HCT116 (cell line): ENCODE measurements at regions not wholly inside any gene's neighbourhood (a gene's known extent, or its start where the extent isn't known, plus 50 kb on each side); places are given as distances from the start of the nearest gene placed in this dataset.

Experiments
- ATAC-seq: fragments of 200-7000 bp; cut with Tn5 transposase; 2 replicates; pipeline ENCODE4 v1.9.1; 2020; ENCODE audit warnings: mild to moderate bottlenecking, moderate library complexity
- BruUV-seq: library from RNA; stranded (reverse); fragments of 400-500 nt; replicated peaks from 2 replicates; lab custom pipeline; 2021; lab: Mats Ljungman, UMichigan
- CTCF ChIA-PET: fragments of 300-600 bp; sonication (Branson Sonifier 250); formaldehyde crosslinking; loops from one replicate; lab custom pipeline; 2021; ENCODE audit warnings: antibody characterized with exemption; lab: Charles Lee
- POLR2A ChIA-PET: fragments of 300-600, 350-600 bp; sonication (Branson Sonifier 250); formaldehyde crosslinking; loops from one replicate; lab custom pipeline; 2021; ENCODE audit warnings: antibody characterized with exemption; lab: Charles Lee
- RAD21 ChIA-PET, 2 experiments: fragments of 300-600 bp; sonication (Branson Sonifier 250); formaldehyde crosslinking; loops; one replicate each; lab custom pipeline; 2023; ENCODE audit warnings: low total read pairs in 2 of 2; ENCODE audit not compliant: uncharacterized antibody in 2 of 2, unreplicated experiment in 2 of 2, low non-redundant PET in 1 of 2; lab: Charles Lee
- DNase-seq: peaks from one replicate; pipeline ENCODE4 v3.0.0-alpha.2; 2010; ENCODE audit warnings: low read depth, low spot score
- H2AFZ ChIP-seq: fragments of 200-600 bp; shearing (Covaris generic), sonication (generic); 2 replicates; pipeline ENCODE4 v1.6.1; 2017; ENCODE audit warnings: low read depth, mixed run types, mixed read lengths, antibody characterized with exemption, low read length; ENCODE audit not compliant: poor library complexity, severe bottlenecking
- H3K27ac ChIP-seq: 2 replicates; pipeline ENCODE4 v1.5.1; 2012; ENCODE audit warnings: low read depth, low read length
- H3K27me3 ChIP-seq: fragments of 200-600 bp; sonication (generic); 2 replicates; pipeline ENCODE4 v1.6.1; 2016; ENCODE audit warnings: mixed run types, low read length, mixed read lengths; ENCODE audit not compliant: insufficient read depth
- H3K36me3 ChIP-seq, 2 experiments: fragments of 200-500 bp in 1 of 2; fragments of 200-600 bp in 1 of 2; sonication (Bioruptor generic) in 1 of 2; sonication (generic) in 1 of 2; 2 replicates each; pipeline versions ENCODE4 v1.5.1 to v1.6.1; 2014 to 2016; ENCODE audit warnings: low read length in 2 of 2, inconsistent platforms in 1 of 2, mixed read lengths in 1 of 2, mixed run types in 1 of 2; ENCODE audit not compliant: insufficient read depth in 2 of 2, control insufficient read depth in 1 of 2
- H3K4me1 ChIP-seq, 2 experiments: fragments of 200-600 bp in 1 of 2; sonication (generic) in 1 of 2; 2 replicates each; pipeline versions ENCODE4 v1.5.1 to v1.6.1; 2012 to 2017; ENCODE audit warnings: low read length in 2 of 2, inconsistent platforms in 1 of 2, mild to moderate bottlenecking in 1 of 2, mixed read lengths in 1 of 2, mixed run types in 1 of 2, moderate library complexity in 1 of 2; ENCODE audit not compliant: insufficient read depth in 2 of 2, control insufficient read depth in 1 of 2
- H3K4me2 ChIP-seq: fragments of 200-600 bp; sonication (generic); 2 replicates; pipeline ENCODE4 v1.6.1; 2017; ENCODE audit warnings: mixed run types, low read length, mixed read lengths
- H3K4me3 ChIP-seq, 2 experiments: fragments of 200-600 bp in 1 of 2; sonication (generic) in 1 of 2; replicated peaks in 1 of 2; 2 replicates each; pipeline ENCODE4 v1.5.1; 2011 to 2016; ENCODE audit warnings: low read length in 2 of 2, control low read depth in 1 of 2, low read depth in 1 of 2, mild to moderate bottlenecking in 1 of 2, mixed read lengths in 1 of 2, mixed run types in 1 of 2
- H3K79me2 ChIP-seq: fragments of 200-600 bp; sonication (generic); 2 replicates; pipeline ENCODE4 v1.6.1; 2017; ENCODE audit warnings: mild to moderate bottlenecking, mixed run types, low read length, moderate library complexity, mixed read lengths; ENCODE audit not compliant: insufficient read depth
- H3K9ac ChIP-seq: fragments of 200-600 bp; sonication (generic); 2 replicates; pipeline ENCODE4 v1.6.1; 2016; ENCODE audit warnings: low read length, mixed read lengths
- H3K9me2 ChIP-seq: fragments of 200-600 bp; sonication (generic), shearing (Covaris generic); 2 replicates; pipeline ENCODE4 v1.6.1; 2017; ENCODE audit warnings: mixed run types, mild to moderate bottlenecking, moderate library complexity; ENCODE audit not compliant: insufficient read depth
- H3K9me3 ChIP-seq, 2 experiments: fragments of 200-500 bp in 1 of 2; fragments of 200-600 bp in 1 of 2; sonication (Bioruptor generic) in 1 of 2; sonication (generic) in 1 of 2; 2 replicates each; pipeline ENCODE4 v1.6.1; 2014 to 2017; ENCODE audit warnings: low read length in 2 of 2, mixed read lengths in 2 of 2, inconsistent platforms in 1 of 2, low read depth in 1 of 2, mild to moderate bottlenecking in 1 of 2, mixed run types in 1 of 2, moderate library complexity in 1 of 2; ENCODE audit not compliant: control insufficient read depth in 1 of 2, insufficient read depth in 1 of 2
- H4K20me1 ChIP-seq: fragments of 200-600 bp; sonication (generic), shearing (Covaris generic); 2 replicates; pipeline ENCODE4 v1.6.1; 2017; ENCODE audit warnings: mixed run types, mild to moderate bottlenecking, moderate library complexity; ENCODE audit not compliant: insufficient read depth
- EZH2 ChIP-seq: fragments of 200-600 bp; sonication (generic); IDR thresholded peaks from 2 replicates; pipeline ENCODE4 v1.6.1; 2017; ENCODE audit warnings: antibody characterized with exemption, mixed run types
- POLR2A ChIP-seq: IDR thresholded peaks from 2 replicates; pipeline ENCODE4 v1.7.0; 2011; ENCODE audit warnings: borderline replicate concordance; ENCODE audit not compliant: insufficient read depth, insufficient read length; ENCODE audit errors: extremely low read depth
- POLR2AphosphoS5 ChIP-seq: IDR thresholded peaks from 2 replicates; pipeline ENCODE4 v1.6.1; 2011; ENCODE audit warnings: mild to moderate bottlenecking, low read depth, low read length, moderate library complexity
- TCF7L2 ChIP-seq: IDR thresholded peaks from 2 replicates; pipeline ENCODE4 v1.7.0; 2011; ENCODE audit warnings: borderline replicate concordance, inconsistent platforms; ENCODE audit not compliant: insufficient read depth, insufficient read length; ENCODE audit errors: extremely low read depth
- intact Hi-C: fragments of 100-400 bp; cut with micrococcal nuclease; formaldehyde crosslinking; loops from 2 replicates; pipeline ENCODE4 v1.10.0; 2022
- TF ChIP-seq, protein P1 (sequence below): IDR thresholded peaks from 2 replicates; pipeline ENCODE4 v1.6.1; 2012
- TF ChIP-seq, protein P2 (sequence below): IDR thresholded peaks from 2 replicates; pipeline ENCODE4 v1.6.1; 2012; ENCODE audit warnings: low read depth

DNA sequence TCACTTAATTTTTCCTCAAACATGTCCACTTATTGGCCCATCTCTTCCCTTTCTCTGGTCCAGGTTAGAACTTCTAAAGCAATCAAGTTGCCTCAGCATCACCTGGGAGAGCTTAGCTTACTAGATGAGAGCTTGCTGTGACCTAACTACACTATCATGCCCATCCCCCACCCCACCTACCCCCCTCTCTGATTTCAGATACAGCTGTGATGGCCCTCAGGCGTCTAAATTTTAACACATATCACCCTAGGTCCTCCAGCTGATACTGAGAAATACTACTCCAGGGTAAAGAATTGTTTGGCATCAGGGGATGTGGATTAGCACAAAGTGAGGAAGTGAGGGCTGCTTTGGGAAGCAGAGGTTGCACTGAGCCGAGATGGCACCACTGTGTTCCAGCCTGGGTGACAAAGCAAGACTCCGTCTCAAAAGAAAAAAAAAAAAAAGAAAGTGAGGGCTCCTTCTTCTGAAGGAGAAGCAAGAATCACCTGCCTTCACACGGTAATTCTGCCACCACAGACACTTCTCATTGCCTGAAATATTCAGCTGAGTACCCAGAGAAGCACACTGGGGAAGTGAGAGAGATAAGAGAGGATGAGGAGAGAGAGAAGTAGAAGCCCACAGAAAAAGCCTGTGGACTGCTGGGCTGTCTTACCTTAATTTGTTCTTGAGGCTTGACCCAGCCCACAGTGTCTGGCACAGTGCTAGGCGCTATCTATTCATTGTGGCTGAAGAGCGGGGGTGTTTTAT is 263.4 kb downstream of the ASXL3 start:
- H4K20me1 ChIP-seq: no peaks in the 10 kb centered on the region; the same call in 1 of the 2 replicates
- H3K4me1 ChIP-seq: no peaks in the 10 kb centered on the region
- TF ChIP-seq, protein P1, sequence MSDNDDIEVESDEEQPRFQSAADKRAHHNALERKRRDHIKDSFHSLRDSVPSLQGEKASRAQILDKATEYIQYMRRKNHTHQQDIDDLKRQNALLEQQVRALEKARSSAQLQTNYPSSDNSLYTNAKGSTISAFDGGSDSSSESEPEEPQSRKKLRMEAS: no peak
- TF ChIP-seq POLR2A: no peak
- TF ChIP-seq TCF7L2: no peak
- TF ChIP-seq, protein P2, sequence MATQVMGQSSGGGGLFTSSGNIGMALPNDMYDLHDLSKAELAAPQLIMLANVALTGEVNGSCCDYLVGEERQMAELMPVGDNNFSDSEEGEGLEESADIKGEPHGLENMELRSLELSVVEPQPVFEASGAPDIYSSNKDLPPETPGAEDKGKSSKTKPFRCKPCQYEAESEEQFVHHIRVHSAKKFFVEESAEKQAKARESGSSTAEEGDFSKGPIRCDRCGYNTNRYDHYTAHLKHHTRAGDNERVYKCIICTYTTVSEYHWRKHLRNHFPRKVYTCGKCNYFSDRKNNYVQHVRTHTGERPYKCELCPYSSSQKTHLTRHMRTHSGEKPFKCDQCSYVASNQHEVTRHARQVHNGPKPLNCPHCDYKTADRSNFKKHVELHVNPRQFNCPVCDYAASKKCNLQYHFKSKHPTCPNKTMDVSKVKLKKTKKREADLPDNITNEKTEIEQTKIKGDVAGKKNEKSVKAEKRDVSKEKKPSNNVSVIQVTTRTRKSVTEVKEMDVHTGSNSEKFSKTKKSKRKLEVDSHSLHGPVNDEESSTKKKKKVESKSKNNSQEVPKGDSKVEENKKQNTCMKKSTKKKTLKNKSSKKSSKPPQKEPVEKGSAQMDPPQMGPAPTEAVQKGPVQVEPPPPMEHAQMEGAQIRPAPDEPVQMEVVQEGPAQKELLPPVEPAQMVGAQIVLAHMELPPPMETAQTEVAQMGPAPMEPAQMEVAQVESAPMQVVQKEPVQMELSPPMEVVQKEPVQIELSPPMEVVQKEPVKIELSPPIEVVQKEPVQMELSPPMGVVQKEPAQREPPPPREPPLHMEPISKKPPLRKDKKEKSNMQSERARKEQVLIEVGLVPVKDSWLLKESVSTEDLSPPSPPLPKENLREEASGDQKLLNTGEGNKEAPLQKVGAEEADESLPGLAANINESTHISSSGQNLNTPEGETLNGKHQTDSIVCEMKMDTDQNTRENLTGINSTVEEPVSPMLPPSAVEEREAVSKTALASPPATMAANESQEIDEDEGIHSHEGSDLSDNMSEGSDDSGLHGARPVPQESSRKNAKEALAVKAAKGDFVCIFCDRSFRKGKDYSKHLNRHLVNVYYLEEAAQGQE: no peak
- no peak for TF ChIP-seq EZH2
- no peak for TF ChIP-seq POLR2AphosphoS5
- H3K4me3 ChIP-seq: no peak overlapping the region
- no peak overlapping the region for H3K9ac ChIP-seq
- intact Hi-C loops: no loop called here
- BruUV-seq: no TSS peak
- ATAC-seq: no peak
- H3K9me3 ChIP-seq: peaks cover 3 to 21% of the 10 kb centered on the region in 2 experiments; a peak in 2 of 4 replicates
- H3K27me3 ChIP-seq: no peaks in the 10 kb centered on the region
- H2AFZ ChIP-seq: no peak overlapping the region
- H3K9me2 ChIP-seq: no peaks in the 10 kb centered on the region
- no peaks in the 10 kb centered on the region for H3K79me2 ChIP-seq
- ChIA-PET RAD21 (no interaction called here), POLR2A (no interaction called here), CTCF (no interaction called here)
- no peak overlapping the region for H3K27ac ChIP-seq
- no peak overlapping the region for H3K4me2 ChIP-seq
- DNase-seq: no peak
- H3K36me3 ChIP-seq: no peaks in the 10 kb centered on the region
